GM13977 (cell line): ENCODE measurements at regions not wholly inside any gene's neighbourhood (a gene's known extent, or its start where the extent isn't known, plus 50 kb on each side); places are given as distances from the start of the nearest gene placed in this dataset.

Source experiments
- DNase-seq: peaks from one replicate; pipeline ENCODE4 v3.0.0; 2012; ENCODE audit warnings: low spot score
- CTCF ChIP-seq: IDR thresholded peaks from 2 replicates; pipeline ENCODE4 v1.5.1; 2012; ENCODE audit warnings: mild to moderate bottlenecking, control low read depth; ENCODE audit not compliant: insufficient read depth; ENCODE audit errors: extremely low read depth, missing control alignments
- in situ Hi-C: fragments of 300-500 bp; cut with MboI; formaldehyde crosslinking; loops from one replicate; pipeline ENCODE4 v1.12.0; 2022; ENCODE audit warnings: low sequenced_read_pairs, low pct_unique_long_range_greater_than_20kb, mixed read lengths, inconsistent platforms; ENCODE audit not compliant: unreplicated experiment

- in situ Hi-C loops: no loop called here
- no peak for DNase-seq
- TF ChIP-seq CTCF: no peak
Observed at GRCh38 chr13:74747186-74747955, 613.2 kb upstream of the KLF12 start.

- DNase-seq: no peak
- in situ Hi-C loops: no loop called here
- no peak for TF ChIP-seq CTCF
Observed at GRCh38 chr13:74743992-74744391, 609.8 kb upstream of the KLF12 start.

GRCh38 chr13:74741732-74742131, 607.5 kb upstream of the KLF12 start:
- no peak for TF ChIP-seq CTCF
- no peak for DNase-seq
- in situ Hi-C loops: no loop called here

- no peak for DNase-seq
- TF ChIP-seq CTCF: no peak
- in situ Hi-C loops: no loop called here
Observed at GRCh38 chr13:74732736-74733385, 598.7 kb upstream of the KLF12 start.

- DNase-seq: no peak
- TF ChIP-seq CTCF: no peak
- in situ Hi-C loops: no loop called here
Observed at GRCh38 chr13:74731731-74732130, 597.5 kb upstream of the KLF12 start.

GRCh38 chr13:74730556-74731331, 596.5 kb upstream of the KLF12 start:
- TF ChIP-seq CTCF: no peak
- DNase-seq: no peak
- in situ Hi-C loops: no loop called here
